Body of pancreas (tissue), 4 donors: ENCODE measurements at regions not wholly inside any gene's neighbourhood (a gene's known extent, or its start where the extent isn't known, plus 50 kb on each side); places are given as distances from the start of the nearest gene placed in this dataset.

ENCODE experiments used
- CTCF ChIP-seq, 7 experiments: fragments of 450-650 bp in 4 of 7; fragments of 200-600 bp in 3 of 7; sonication (generic) in 3 of 7; IDR thresholded peaks; one replicate each; pipeline ENCODE4 v1.5.1; 2016 to 2019; ENCODE audit warnings: antibody characterized with exemption in 7 of 7
- POLR2A ChIP-seq, 3 donors: fragments of 450-650 bp; IDR thresholded peaks; one replicate each; pipeline ENCODE4 v1.6.1; 2016; ENCODE audit warnings: antibody characterized with exemption in 3 of 3, mild to moderate bottlenecking in 2 of 3

- no peak for TF ChIP-seq CTCF (IDR thresholded peaks at IDR 0.05)
- TF ChIP-seq POLR2A (IDR thresholded peaks at IDR 0.05): no peak
These were observed 523.0 kb downstream of the SPRY1 start for GRCh38 chr4:123919576-123920098.
